Stimulated activated CD8-positive, alpha-beta memory T cell treated with anti-CD3 and anti-CD28 coated beads, Interleukin-7, amount 100 ng/mL, for 4 hours (primary cell): ENCODE measurements at regions not wholly inside any gene's neighbourhood (a gene's known extent, or its start where the extent isn't known, plus 50 kb on each side); places are given as distances from the start of the nearest gene placed in this dataset.

Source experiments
- DNase-seq, 2 donors: peaks; one replicate each; pipeline ENCODE4 v3.0.0-alpha.2; 2020; ENCODE audit warnings: low read depth in 2 of 2

DNA sequence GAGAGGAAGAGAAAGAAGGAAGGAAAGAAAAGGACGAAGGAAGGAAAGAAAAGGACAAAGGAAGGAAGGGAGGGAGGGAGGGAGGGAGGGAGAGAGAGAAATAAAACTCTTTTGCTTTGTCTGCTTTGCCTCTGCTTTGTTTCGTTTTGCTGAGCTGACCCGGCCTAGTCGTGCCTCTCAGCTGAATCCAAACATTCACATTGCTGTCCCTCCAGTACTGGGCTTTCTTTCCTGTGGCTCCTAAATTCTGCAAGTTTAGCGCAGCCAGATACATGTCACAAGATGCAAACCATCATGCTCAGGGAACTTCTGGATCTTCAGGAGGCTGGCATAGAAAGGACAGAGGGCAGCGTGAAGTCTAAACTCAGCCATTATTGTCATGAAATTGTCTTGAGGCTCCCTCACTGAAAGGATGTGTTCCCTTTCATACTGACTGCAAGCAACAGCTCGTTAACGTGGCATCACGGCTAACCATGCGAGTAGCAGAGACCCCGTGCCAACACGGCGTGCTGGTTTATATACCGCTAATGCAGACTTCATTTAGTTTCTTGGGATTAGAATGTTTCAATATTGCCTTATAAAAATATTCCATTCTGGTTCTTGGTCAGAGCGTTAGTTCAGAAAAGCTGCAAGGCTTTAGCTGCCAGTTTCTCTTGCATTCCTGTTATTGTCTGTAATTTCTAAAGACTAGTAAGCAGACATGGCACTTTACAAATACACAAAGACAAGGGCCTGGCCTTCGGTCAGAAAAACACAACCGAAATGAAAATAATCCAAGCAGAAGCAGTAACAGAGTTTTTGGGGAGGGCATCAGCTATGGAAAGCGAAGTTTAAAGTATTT lies 94.2 kb downstream of the TMEM174 start:
- DNase-seq: no peak

DNA sequence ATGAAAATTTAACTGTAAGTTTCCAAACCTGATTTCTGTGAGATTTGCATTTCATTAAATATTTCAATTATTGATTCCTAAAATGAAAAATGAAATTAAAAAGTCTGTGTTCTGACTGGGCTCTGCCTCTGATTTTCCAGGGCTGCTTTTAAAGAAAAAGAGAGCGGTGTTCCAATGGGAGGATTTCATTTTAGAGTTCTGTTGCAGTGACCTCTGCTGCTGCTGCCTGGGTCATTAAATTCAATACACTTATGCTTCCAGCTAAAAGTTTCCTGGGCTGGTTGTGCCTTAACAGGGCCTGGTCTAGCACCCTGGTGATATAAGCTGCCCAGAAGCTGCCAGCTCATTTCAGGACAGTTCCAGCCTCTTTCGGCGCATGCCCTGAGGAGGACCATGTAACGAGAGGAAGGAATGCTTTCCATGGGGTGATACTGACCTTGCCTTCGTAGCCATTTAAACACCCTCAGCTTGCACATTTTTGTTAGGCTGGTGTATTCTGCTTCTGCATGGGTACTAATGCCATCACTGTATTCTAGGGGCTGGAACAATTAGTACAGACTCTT lies 93.3 kb downstream of the TMEM174 start:
- DNase-seq: no peak

DNA sequence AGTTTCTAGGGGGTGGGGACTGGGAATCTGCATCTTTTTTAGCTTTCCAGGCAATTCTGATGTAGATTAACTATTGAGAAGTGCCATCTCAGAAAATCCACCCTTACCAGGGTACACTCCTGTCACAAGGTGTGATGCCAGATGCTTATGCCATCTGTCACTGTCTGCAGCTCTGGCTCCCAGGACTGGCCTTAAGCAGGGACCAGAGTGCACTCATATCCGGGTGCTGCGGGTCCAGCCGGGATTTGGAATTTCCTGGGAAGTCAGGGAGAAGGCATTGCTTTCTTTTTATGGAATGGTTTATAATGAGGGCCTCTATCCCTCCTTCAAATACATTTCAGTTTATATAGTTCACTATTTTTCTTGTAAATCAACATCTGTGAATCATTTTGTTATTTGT lies 92.6 kb downstream of the TMEM174 start:
- no peak for DNase-seq

DNA sequence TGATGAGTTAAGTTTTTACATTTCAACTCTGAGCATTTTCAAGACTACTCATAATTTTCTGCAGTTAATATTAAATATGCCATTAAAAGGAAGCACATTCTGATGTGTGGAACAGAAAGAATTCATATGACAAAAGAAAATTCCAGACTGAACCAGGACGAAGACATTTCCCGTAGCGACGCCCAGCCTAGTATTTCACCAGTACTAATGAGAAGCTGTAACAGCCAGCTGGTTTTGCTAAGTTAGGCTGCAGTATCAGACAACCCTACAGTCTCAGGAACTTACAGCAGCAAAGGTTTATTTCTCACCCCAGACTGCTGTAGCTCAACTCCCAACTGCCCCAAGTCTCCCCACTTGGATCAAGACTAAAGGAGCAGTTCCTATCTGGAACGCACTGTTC lies 91.6 kb downstream of the TMEM174 start:
- DNase-seq: no peak

DNA sequence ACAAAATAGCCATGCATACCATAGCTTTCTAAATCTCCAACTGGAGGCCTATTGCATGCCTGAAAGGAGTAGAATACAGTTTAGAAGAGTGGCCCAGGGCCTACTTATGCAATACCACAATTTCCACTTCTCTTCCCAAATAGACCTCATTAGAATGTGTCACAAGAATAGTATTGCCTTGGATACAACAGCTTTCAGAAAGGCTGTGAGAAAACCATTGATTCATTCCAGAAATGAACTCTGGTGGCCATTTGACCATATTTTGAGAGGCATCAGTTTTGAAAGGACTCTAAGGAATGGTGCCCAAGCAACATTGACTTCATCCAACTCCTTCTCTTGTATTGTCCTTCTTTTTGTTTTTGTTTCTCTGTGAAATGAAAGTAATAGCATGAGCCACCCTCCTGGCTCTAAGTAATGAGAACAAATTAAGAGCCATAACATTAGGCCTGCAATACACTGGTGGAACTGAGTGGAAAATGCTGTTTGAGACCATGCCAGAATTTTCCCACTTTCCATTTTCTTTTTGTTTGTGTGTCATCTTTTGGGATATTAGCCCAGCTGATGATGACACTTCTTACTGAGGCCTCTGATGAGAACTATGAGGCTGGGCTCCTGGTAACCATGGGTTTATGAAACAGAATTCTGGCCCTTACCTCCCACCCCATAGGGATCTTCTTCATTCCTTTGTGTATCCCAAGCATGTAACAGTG lies 90.2 kb downstream of the TMEM174 start:
- no peak for DNase-seq

DNA sequence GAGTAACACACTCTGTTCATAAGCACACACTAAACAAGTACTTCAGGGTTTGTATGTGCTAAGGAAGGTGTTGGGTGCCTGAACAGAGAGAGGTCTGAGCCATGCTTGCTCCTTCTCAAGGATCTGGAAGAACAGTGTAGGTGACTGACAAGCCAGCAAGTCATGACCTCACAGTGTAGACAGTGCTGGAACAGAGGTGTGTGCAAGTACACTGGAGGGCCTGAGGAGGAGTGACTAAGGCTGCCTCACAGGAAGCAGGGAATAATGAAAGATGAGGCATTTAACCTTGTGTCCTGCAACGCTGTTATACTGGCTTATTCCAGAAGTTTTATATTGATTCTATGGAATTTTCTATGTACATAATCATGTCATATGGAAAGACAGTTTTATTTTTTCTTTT lies 83.9 kb downstream of the TMEM174 start:
- DNase-seq: no peak

DNA sequence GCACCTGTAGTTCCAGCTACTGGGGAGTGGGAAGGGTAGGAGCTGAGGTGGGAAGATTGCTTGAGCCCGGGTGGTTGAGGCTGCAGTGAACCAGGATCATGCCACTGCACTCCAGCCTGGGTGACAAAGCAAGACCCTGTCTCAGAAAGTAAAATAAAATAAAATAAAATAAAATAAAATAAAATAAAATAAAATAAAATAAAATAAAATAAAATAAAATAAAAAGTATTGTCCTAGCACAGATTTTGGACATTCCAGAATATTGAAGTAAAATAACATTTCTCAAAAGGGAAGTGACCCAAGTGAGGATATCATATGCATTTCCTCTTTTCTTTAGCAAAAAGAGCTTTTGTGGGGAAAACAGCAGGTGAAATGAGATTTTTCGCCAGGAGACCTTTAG lies 83.5 kb downstream of the TMEM174 start:
- no peak for DNase-seq

DNA sequence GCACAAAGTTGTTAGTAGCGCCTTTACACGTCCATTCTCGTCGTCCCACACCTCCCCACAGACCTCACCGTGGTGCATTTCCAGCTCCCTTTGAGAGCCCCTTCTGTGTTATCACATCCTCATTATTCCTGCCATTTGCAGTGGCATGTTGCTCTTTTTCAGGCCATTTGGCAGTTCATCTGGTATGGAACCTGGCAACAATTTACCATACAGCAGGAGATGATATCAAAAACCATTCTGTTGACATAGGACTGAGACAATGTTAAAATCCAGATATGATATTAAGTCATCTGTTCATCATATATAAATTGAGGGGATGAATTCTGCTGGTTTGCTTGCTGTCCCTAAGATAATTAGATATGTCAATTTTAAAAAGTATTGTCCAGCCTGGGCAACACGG lies 83.0 kb downstream of the TMEM174 start:
- no peak for DNase-seq

DNA sequence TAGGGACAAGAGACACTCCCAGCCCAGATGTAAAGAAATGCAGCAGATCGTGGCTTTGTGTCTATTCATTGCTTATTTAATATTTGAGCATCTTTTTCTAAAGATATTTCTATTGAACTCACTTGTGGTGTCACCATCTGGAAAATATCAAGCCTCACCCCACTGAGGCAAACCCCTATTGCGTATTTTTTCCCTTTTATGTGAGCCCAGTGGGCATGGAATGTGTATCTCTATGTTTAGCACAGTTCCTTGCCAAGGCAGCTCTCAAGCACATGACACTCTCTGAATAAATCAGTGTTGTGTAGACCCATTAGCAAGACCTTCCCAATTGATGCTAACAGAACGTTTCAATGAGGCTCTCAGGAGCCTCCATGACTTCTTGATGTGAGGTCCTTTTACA lies 81.6 kb downstream of the TMEM174 start:
- DNase-seq: no peak

DNA sequence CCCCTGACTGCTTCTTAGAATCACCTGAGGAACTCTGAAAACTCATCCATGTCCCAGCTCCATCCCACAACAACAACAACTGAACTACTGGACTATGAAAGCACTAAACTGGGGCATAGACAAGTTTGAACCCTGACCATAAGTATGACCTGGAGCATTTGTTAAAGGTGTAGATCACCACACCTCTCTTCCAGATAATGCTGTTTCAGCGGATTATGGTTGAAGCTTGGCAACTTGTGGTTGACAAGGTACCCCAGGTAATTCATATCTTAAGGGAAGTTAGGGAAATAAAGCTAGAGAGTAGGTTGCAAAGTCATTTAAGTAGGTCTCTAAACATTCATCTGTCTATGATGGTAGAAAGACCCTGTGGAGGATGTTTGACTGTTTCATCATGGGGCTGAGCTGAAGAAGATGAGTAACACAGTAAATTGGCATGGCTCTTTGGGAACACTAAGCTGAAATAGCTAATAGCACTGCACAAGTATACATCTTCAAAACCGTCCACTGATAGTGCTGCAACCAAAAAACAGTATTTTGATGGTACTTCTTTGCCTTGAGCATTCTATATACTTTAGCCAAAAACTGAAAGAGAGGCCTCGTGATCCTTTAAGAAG lies 80.2 kb downstream of the TMEM174 start:
- no peak for DNase-seq

DNA sequence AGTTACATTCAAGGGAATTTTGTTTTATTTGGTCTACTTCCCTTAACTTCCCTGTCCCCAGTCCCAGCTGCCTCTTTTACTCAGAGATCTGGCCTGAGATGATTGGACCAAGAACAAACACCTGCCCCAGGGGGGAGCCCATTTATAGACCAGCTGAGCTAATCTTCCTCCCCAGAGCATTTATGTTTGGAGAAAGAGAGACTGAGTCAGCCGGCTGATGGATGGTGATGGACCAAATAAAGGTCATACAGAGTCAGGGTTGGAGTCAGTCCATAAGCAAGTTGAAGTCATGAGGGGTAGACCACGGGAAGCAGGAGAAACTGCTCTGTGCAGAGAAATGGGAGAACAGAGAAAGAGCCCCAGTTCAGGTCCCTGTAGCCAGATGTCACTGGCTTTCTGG lies 77.7 kb downstream of the TMEM174 start:
- no peak for DNase-seq

DNA sequence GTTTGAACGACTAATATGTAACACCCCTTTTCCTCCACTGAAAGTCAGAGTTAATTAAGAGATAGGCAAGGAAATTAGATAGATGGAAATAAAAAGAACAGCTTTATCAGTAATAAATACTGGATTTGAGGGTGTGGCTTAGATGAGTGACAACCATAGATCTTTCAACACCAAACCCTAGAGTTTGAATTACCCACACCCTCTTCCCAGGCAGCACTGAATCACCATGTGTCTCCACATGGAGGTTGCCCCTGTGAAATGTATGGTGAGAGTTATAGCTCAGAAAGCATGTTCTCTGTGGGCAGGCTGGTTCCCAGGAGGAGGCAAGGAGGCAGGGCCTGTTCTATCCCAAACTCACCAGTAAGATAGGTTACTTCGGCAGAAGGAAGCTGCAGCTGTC lies 69.7 kb downstream of the TMEM174 start:
- DNase-seq: no peak

DNA sequence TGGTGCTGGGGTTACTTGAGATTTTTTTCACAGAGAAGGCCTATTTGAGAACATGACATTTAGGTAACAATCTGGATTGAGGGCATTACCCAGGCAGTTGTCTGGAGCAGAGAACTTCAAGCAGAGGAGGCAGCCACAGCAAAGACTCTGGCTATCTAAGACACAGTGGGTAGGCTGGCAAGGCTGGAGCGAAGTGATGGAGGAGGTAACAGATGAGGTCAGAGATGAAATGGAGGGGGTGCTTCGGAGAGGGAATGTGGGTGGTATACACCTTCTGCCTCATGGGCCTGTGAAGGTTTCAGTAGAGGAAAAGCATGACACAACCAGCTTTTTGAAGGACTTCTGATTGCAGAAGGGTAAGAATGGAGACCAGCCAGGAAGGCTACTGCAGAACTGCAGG lies 65.9 kb downstream of the TMEM174 start:
- DNase-seq: no peak

DNA sequence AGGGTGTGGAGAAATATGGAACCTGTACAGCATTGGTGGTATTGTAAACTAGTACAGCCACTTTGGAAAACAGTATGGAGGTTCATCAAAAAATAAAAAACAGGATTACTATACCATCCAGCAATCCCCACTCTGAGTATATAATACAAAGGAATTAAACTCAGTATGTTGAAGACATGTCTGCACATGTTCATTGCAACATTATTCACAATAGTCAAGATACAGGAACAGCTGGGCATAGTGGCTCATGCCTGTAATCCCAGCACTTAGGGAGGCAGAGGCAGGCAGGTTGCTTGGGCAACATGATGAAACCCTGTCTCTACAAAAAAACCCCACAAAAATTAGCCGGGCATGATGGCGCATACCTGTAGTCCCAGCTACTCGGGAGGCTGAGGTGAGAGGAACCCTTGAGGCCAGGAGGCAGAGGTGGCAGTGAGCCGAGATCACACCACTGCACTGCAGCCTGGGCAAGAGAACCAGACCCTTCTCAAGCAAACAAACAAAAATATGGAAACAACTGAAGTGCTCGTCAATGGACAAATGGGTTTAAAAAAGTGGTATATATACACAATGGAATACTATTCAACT lies 63.6 kb downstream of the TMEM174 start:
- DNase-seq: no peak

DNA sequence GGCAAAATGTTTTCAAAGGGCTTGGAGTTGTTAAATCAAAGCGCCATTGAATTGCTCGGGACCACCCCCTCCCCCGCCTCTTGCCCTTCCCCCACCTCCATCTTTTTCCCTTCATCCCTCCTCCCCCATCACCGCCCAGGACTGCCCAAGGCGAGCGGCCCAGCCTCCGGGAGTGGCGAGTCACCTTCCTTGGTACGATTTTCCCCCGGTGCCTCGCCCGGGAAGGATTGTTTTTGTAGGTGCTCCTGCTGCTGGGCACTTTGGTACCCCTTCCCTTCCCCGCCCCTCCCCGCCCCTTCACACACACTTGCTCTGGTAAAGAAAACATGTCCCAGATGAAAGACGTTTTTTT lies 61.2 kb downstream of the TMEM174 start:
- no peak for DNase-seq

DNA sequence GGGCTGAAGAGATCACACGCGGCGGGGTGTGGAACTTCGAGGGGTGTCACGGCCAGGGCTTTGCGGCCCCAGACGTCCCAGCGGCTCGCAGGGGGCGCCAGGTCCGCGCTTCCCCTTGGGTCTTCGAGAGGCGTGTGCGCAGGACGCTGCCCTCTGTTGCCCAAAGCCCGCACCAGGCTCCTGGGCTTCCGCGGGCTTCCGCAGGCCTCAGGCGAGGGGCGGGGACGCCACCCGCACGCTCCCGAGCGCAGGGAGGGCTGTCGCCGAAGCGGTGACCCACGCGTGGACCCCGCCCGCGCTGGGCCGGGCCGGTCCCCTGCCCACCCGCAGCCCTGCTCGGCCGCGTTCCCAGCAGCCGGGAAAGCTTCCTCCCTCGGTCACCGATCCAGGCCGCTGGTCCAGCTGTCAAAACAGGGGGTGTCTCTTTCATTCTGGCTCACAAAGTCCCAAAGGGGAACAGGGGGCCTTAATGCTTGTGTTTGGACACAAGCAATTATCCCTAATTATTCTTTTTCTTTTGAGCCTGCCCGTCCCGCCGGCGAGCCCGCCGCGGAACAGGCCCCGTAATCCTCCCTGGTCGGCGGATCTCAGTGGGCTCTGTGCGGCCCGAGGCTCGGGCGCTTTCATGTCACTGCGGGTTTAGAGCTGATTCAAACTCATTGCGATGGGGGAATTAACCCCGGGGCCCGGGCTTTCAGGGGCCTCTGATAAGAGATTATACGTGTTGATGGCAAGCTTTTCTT lies 60.6 kb downstream of the TMEM174 start:
- DNase-seq: no peak

DNA sequence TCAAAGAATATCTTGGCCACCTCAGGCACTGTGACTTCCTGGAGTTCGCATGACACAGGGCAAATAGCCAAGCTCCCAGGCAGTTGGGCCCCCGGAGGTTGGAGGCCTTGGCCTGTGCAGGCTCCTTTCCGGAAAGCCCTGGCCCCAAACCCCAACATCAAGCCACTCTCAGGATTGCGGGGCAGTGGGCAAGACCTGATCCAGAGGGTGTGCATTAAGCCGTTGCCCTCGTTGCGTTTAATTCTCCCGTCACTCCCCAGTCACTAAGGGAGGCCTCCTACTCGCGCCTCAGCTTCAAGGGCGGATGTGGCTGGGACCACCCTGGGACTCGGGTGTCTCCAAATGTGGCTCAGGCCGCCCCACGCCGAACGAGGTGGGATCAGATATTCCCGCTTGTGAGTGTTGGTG lies 60.1 kb downstream of the TMEM174 start:
- DNase-seq: no peak

DNA sequence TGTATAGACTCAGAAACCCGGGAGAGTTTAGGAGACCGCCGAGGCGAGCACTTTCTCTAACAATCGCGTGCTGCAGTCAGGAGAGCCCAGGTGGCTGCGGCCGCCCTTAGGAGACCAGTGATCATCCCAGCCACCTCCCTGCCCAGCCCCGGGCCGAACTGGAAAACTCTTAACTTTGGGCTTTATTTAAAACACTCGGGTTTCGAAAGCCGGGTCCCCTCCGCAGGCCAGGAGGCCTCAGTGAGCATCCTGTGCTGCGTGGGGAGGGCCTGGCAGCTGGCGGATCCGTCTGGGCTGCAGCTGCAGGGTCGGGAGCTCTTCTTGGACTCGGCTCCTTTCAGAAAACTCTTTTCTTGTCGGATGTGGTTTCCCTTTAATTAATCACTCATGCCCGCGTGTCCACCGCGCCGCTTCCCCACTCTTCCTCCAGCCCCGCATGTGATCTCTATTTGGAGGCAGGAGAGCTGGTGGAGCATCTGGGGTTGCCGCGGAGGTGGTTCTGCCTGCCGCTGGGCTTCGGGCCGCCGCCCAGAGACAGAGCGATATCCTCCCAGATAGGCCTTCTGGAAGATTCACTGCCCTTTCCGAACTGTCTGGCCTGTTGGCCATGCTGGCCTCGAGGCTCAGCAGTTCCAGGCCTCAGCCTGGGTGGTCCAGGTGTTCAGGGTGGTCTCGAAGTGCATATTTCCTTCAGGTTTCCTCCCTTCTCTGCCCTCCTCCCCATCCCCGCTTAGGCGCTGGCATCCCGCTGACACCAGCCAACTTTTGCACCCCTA lies 59.5 kb downstream of the TMEM174 start:
- no peak for DNase-seq

DNA sequence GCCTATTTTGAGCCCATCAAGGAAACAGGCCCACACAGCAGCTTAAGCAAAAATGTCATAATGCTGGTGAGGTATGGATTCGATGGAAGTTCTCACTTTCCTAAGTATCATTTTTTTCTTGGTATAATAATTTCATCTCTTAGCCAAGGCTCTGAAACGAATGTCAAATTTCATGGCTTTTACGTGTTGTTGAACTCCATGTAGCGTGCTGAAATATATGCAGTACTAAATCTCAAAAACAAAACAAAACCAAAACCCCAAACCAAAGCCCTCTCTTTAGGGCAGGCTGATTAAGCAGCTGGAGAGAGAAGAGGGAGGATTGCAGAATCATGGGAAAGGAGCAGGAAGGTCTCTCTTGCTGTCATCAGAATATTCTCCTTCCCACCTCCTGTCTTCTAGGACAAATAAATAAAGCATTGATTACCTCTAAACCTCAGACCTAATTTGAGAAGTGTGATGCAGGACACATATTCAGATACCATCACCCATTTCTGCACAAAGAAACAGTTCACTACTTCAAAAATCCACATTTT lies 58.3 kb downstream of the TMEM174 start:
- DNase-seq: no peak
